PC-3 (cell line): ENCODE measurements at regions not wholly inside any gene's neighbourhood (a gene's known extent, or its start where the extent isn't known, plus 50 kb on each side); places are given as distances from the start of the nearest gene placed in this dataset.

Source experiments
- ATAC-seq: fragments of 200-7000 bp; cut with Tn5 transposase; 2 replicates; pipeline ENCODE4 v1.9.1; 2020; ENCODE audit warnings: mild to moderate bottlenecking, moderate library complexity
- BruUV-seq: library from RNA; stranded (reverse); fragments of 400-500 nt; replicated peaks from 2 replicates; lab custom pipeline; 2021; lab: Mats Ljungman, UMichigan
- CTCF ChIA-PET: fragments of 300-600 bp; sonication (Branson Sonifier 250); formaldehyde crosslinking; loops from one replicate; lab custom pipeline; 2022; ENCODE audit warnings: antibody characterized with exemption; lab: Charles Lee
- POLR2A ChIA-PET: fragments of 300-600 bp; sonication (Branson Sonifier 250); formaldehyde crosslinking; loops from one replicate; lab custom pipeline; 2022; ENCODE audit warnings: antibody characterized with exemption; ENCODE audit not compliant: unreplicated experiment; lab: Charles Lee
- DNase-seq: peaks from one replicate; pipeline ENCODE4 v3.0.0-alpha.2; 2015
- H2AFZ ChIP-seq: fragments of 300-600 bp; sonication (generic); 2 replicates; pipeline ENCODE4 v1.6.0; 2016; ENCODE audit warnings: antibody characterized with exemption, low read length
- H3F3A ChIP-seq: fragments of 300-600 bp; sonication (generic); one replicate; pipeline ENCODE4 v1.6.0; 2017; ENCODE audit warnings: antibody characterized with exemption, low read length, control low read depth, mild to moderate bottlenecking; ENCODE audit not compliant: unreplicated experiment
- H3K27ac ChIP-seq: fragments of 300-600 bp; sonication (generic); 2 replicates; pipeline ENCODE4 v1.5.1; 2016; ENCODE audit warnings: mild to moderate bottlenecking, low read length
- H3K27me3 ChIP-seq: fragments of 300-600 bp; sonication (generic); 2 replicates; pipeline ENCODE4 v1.6.1; 2016; ENCODE audit warnings: low read length, mixed read lengths
- H3K36me3 ChIP-seq: fragments of 300-600 bp; sonication (generic); 2 replicates; pipeline ENCODE4 v1.6.1; 2016; ENCODE audit warnings: low read depth, mixed run types, low read length, mixed read lengths
- H3K4me1 ChIP-seq: fragments of 300-600 bp; sonication (generic); 2 replicates; pipeline ENCODE4 v1.5.1; 2016; ENCODE audit warnings: low read length; ENCODE audit not compliant: insufficient read depth
- H3K4me2 ChIP-seq: fragments of 300-600 bp; sonication (generic); 2 replicates; pipeline ENCODE4 v1.6.0; 2016; ENCODE audit warnings: low read length
- H3K4me3 ChIP-seq: fragments of 300-600 bp; sonication (generic); 2 replicates; pipeline ENCODE4 v1.5.1; 2016; ENCODE audit warnings: mild to moderate bottlenecking, low read length, mixed read lengths
- H3K79me2 ChIP-seq: fragments of 300-600 bp; sonication (generic); 2 replicates; pipeline ENCODE4 v1.6.1; 2017; ENCODE audit warnings: low read length, mixed read lengths
- H3K9ac ChIP-seq: fragments of 300-600 bp; sonication (generic); 2 replicates; pipeline ENCODE4 v1.6.0; 2016; ENCODE audit warnings: mild to moderate bottlenecking, low read length
- H3K9me2 ChIP-seq: fragments of 300-600 bp; sonication (generic); replicated peaks from 2 replicates; pipeline ENCODE4 v1.6.1; 2016; ENCODE audit warnings: mixed run types, low read length, mixed read lengths
- H3K9me3 ChIP-seq: fragments of 300-600 bp; sonication (generic); 2 replicates; pipeline ENCODE4 v1.6.1; 2016; ENCODE audit warnings: low read length, mixed read lengths
- H4K20me1 ChIP-seq: fragments of 300-600 bp; sonication (generic); 2 replicates; pipeline ENCODE4 v1.6.1; 2016; ENCODE audit warnings: low read length, mixed read lengths
- EZH2 ChIP-seq: fragments of 300-600 bp; sonication (generic); IDR thresholded peaks from one replicate; pipeline ENCODE4 v1.6.1; 2017; ENCODE audit warnings: antibody characterized with exemption, mild to moderate bottlenecking, low read length; ENCODE audit not compliant: unreplicated experiment
- EZH2phosphoT487 ChIP-seq: fragments of 300-600 bp; sonication (generic); IDR thresholded peaks from 2 replicates; pipeline ENCODE4 v1.6.1; 2018; ENCODE audit warnings: mild to moderate bottlenecking, antibody characterized with exemption, low read length, borderline replicate concordance
- intact Hi-C: fragments of 100-400 bp; cut with micrococcal nuclease; formaldehyde crosslinking; loops from 2 replicates; pipeline ENCODE4 v1.9.0; 2023
- TF ChIP-seq, protein P1 (sequence below): fragments of 300-600 bp; sonication (generic); conservative IDR thresholded peaks from 2 replicates; pipeline ENCODE4 v1.5.1; 2017; ENCODE audit warnings: antibody characterized with exemption, low read depth, mild to moderate bottlenecking, low read length

DNA sequence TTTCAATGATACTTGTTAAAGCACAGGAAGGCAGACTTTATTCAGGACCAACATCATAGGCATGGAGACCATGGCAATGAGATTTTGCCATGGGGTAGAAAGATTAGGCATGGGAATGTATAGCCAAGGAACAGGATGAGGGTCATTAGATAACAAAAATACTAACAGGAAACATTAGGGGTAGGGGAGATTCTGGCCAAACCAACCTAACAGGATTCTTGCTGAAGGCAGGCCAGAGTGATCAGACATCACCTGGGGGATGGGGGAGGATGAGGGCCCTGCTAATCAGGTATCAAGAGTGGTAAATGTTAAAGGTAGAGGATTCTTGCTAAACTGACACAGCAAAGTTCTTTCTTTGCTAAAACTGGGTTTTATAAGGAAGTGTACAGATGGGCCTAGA, 481.8 kb downstream of the ETS1 start:
- no peaks in the 10 kb centered on the region for H4K20me1 ChIP-seq
- H3K4me3 ChIP-seq = no peak overlapping the region
- ChIA-PET CTCF (no interaction called here), POLR2A (no interaction called here)
- H3K9me3 ChIP-seq = no peaks in the 10 kb centered on the region
- intact Hi-C loops = no loop called here
- H3K4me2 ChIP-seq = no peak overlapping the region
- BruUV-seq = no TSS peak
- DNase-seq (no peak), ATAC-seq (no peak)
- peaks cover 63% of the 10 kb centered on the region for H3K27me3 ChIP-seq
- H3K4me1 ChIP-seq = no peaks in the 10 kb centered on the region
- no peak overlapping the region for H3K9ac ChIP-seq
- H3K36me3 ChIP-seq = no peaks in the 10 kb centered on the region
- H3K27ac ChIP-seq = no peak overlapping the region
- no peak overlapping the region for H2AFZ ChIP-seq
- H3K9me2 ChIP-seq = no peaks in the 10 kb centered on the region
- H3K79me2 ChIP-seq = no peaks in the 10 kb centered on the region
- TF ChIP-seq EZH2phosphoT487 (no peak), EZH2 (no peak)
- TF ChIP-seq, protein P1, sequence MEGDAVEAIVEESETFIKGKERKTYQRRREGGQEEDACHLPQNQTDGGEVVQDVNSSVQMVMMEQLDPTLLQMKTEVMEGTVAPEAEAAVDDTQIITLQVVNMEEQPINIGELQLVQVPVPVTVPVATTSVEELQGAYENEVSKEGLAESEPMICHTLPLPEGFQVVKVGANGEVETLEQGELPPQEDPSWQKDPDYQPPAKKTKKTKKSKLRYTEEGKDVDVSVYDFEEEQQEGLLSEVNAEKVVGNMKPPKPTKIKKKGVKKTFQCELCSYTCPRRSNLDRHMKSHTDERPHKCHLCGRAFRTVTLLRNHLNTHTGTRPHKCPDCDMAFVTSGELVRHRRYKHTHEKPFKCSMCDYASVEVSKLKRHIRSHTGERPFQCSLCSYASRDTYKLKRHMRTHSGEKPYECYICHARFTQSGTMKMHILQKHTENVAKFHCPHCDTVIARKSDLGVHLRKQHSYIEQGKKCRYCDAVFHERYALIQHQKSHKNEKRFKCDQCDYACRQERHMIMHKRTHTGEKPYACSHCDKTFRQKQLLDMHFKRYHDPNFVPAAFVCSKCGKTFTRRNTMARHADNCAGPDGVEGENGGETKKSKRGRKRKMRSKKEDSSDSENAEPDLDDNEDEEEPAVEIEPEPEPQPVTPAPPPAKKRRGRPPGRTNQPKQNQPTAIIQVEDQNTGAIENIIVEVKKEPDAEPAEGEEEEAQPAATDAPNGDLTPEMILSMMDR = no peak
- H3F3A ChIP-seq = no peaks in the 10 kb centered on the region

DNA sequence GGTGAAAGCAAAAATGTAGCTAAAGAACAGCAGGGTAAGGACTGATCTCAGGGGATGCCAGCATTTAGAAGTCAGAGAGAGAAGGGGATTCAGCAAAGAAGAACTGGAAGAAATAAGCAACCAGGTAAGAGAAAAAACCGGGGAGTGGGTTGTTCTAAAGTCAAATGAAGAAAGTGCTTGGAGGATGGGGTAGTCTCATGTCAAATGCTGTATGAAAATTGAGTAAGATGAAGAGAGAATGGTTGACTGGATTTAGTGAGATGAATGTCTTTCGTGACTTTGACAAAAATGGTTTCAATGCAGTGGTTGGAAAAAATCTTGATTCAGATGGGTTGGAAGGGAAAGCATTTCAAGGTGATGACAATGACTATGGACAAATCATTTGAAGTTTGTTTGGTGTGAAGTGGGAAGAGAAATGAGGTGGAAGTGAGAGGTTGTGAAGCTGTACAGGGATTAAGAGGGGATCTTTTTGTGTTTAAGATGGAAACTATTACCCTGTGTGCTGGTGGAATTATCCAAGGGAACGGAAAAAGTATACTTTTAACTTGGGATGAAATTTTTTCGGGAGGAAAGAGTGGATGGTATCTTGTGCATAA, 484.0 kb downstream of the ETS1 start:
- Histone ChIP-seq H3K9ac (no peak overlapping the region), H3K9me2 (no peaks in the 10 kb centered on the region), H3K79me2 (no peaks in the 10 kb centered on the region), H4K20me1 (no peaks in the 10 kb centered on the region), H3K4me1 (no peaks in the 10 kb centered on the region), H3F3A (no peaks in the 10 kb centered on the region), H3K4me3 (no peak overlapping the region), H2AFZ (no peak overlapping the region), H3K27me3 (peaks cover 72% of the 10 kb centered on the region), H3K36me3 (no peaks in the 10 kb centered on the region), H3K27ac (no peak overlapping the region), H3K9me3 (no peaks in the 10 kb centered on the region), H3K4me2 (no peak overlapping the region)
- ChIA-PET CTCF (no interaction called here), POLR2A (no interaction called here)
- intact Hi-C loops = no loop called here
- ATAC-seq = no peak
- no TSS peak for BruUV-seq
- no peak for DNase-seq
- TF ChIP-seq EZH2phosphoT487 (no peak), EZH2 (no peak)
- TF ChIP-seq, protein P1 = no peak

DNA sequence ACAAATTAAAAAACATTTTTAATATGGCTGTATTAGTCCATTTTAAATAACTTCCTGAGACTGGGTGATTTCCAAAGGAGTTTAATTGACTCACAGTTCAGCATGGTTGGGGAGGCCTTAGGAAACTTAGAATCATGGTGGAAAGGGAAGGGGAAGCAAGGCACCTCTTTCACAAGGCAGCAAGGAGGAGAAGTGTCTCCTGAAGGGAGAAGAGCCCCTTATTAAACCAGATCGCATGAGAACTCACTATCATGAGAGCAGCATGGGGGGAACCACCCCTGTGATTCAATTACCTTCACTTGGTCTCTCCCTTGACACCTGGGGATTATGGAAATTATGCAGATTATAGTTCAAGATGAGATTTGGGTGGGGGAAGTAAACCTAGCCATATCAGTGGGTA, 488.6 kb downstream of the ETS1 start:
- no peaks in the 10 kb centered on the region for H3K36me3 ChIP-seq
- H3K27me3 ChIP-seq = peaks cover 40% of the 10 kb centered on the region
- intact Hi-C loops = no loop called here
- POLR2A ChIA-PET = no interaction called here
- H3K9me2 ChIP-seq = no peaks in the 10 kb centered on the region
- no TSS peak for BruUV-seq
- H4K20me1 ChIP-seq = no peaks in the 10 kb centered on the region
- CTCF ChIA-PET = no interaction called here
- no peaks in the 10 kb centered on the region for H3K79me2 ChIP-seq
- TF ChIP-seq EZH2 (no peak), EZH2phosphoT487 (no peak)
- TF ChIP-seq, protein P1 = no peak
- H3K27ac ChIP-seq = no peak overlapping the region
- peaks cover 7% of the 10 kb centered on the region for H3K4me1 ChIP-seq
- no peaks in the 10 kb centered on the region for H3K9me3 ChIP-seq
- H3F3A ChIP-seq = no peaks in the 10 kb centered on the region
- H3K4me2 ChIP-seq = no peak overlapping the region
- DNase-seq (no peak), ATAC-seq (no peak)
- no peak overlapping the region for H3K9ac ChIP-seq
- no peak overlapping the region for H2AFZ ChIP-seq
- no peak overlapping the region for H3K4me3 ChIP-seq
